ENCODE measurements at regions not wholly inside any gene's neighbourhood (a gene's known extent, or its start where the extent isn't known, plus 50 kb on each side); places are given as distances from the start of the nearest gene placed in this dataset.
"Not testable (repeated sequence)": the region's sequence is repeated elsewhere in the genome, so short reads cannot be mapped to it uniquely, and the experiment has no call there.

DNA sequence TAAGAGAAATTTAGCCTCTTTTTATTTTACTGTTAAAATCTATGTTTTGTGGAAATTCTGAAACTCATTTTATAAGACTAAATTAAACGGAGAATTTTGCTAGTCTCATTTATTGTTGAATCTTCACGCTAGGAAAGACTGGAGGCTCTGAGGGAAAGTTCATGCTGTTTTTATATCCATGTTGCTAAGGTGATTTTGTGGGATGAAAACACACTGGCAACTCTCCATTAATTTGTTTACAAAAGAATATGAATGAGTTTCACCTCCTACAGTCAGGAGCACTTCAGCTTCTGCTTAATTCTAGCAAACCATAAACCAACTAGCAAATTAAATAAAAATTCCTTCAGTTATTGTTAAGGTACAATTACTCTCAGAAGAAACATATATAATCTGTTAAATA lies 195.4 kb downstream of the RAP2B start:
- no peaks in the 10 kb centered on the region for H3K36me3 ChIP-seq (ENCODE audit: control insufficient read depth, insufficient read depth, low read length)
- no CpG with 5 or more reads among the region's 2 CpGs for WGBS (ENCODE audit: insufficient coverage)
- DNase-seq = no peak
- H3K4me3 ChIP-seq (ENCODE audit: low read length) = no peak overlapping the region
- H3K27ac ChIP-seq (ENCODE audit: low read length) = no peak overlapping the region
- no peaks in the 10 kb centered on the region for H3K9me3 ChIP-seq (replicated peaks; ENCODE audit: control insufficient read depth, low read depth, low read length)
- no peaks in the 10 kb centered on the region for H3K4me1 ChIP-seq (ENCODE audit: control insufficient read depth, insufficient read depth, low read length)
- H3K27me3 ChIP-seq (ENCODE audit: control insufficient read depth, insufficient read depth, low read length) = no peaks in the 10 kb centered on the region

DNA sequence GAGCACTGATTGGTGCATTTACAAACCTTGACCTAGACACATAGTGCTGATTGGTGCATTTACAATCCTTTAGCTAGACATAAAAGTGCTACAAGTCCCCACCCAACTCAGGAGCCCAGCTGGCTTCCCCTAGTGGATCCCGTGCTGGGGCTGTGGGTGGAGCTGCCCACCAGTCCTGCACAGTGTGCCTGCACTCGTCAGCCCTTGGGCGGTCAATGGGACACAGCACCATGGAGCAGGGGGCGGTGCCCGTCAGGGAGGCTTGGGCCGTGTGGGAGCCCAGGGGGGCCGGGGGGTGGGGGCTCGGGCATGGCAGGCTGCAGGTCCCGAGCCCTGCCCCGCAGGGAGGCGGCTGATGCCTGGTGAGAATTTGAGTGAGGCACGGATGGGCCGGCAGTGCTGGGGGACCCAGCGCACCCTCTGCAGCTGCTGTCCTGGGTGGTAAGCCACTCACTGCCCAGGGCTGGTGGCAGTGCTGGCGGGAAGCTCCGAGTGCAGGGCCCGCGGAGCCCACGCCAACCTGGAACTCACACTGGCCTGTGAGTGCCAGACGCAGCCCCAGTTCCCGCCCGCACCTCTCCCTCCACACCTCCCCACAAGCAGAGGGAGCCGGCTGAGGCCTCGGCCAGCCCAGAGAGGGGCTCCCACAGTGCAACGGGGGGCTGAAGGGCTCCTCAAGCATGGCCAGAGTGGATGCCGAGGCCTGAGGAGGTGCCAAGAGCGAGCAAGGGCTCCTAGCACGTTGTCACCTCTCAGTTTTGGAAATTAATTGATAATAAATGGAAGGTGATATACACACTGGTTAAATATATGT lies 207.7 kb downstream of the RAP2B start:
- no peak for DNase-seq
- Histone ChIP-seq H3K27me3 (ENCODE audit: control insufficient read depth, insufficient read depth, low read length) (no peaks in the 10 kb centered on the region), H3K27ac (ENCODE audit: low read length) (no peak overlapping the region), H3K4me3 (ENCODE audit: low read length) (no peak overlapping the region), H3K9me3 (replicated peaks; ENCODE audit: control insufficient read depth, low read depth, low read length) (peaks cover 11% of the 10 kb centered on the region), H3K4me1 (ENCODE audit: control insufficient read depth, insufficient read depth, low read length) (no peaks in the 10 kb centered on the region), H3K36me3 (ENCODE audit: control insufficient read depth, insufficient read depth, low read length) (no peaks in the 10 kb centered on the region)
- 94% methylated on average over 28 of the region's 28 CpGs for WGBS (ENCODE audit: insufficient coverage)

DNA sequence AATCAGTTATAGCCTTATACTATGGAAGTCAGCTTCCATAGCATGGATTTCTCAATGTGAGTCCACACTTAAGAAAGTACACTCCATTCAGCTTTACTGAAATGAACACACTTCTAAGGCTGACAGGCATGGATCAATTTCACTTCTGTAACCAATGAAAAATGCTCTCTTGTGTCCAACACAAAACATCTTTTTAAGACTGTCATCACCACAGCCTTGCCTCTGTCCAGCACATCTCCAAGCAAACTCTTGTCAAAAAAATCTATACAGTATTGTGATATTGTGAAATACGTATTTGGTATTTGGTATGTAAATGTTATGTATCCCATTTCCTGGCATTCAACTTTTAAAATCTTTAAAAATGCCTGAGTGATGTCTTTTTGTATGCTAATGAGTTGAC lies 208.7 kb downstream of the RAP2B start:
- no peaks in the 10 kb centered on the region for H3K36me3 ChIP-seq (ENCODE audit: control insufficient read depth, insufficient read depth, low read length)
- H3K27me3 ChIP-seq (ENCODE audit: control insufficient read depth, insufficient read depth, low read length) = no peaks in the 10 kb centered on the region
- H3K9me3 ChIP-seq (replicated peaks; ENCODE audit: control insufficient read depth, low read depth, low read length) = peaks cover 11% of the 10 kb centered on the region
- no peak for DNase-seq
- no CpG with 5 or more reads among the region's 1 CpG for WGBS (ENCODE audit: insufficient coverage)
- H3K27ac ChIP-seq (ENCODE audit: low read length) = no peak overlapping the region
- no peak overlapping the region for H3K4me3 ChIP-seq (ENCODE audit: low read length)
- H3K4me1 ChIP-seq (ENCODE audit: control insufficient read depth, insufficient read depth, low read length) = no peaks in the 10 kb centered on the region

DNA sequence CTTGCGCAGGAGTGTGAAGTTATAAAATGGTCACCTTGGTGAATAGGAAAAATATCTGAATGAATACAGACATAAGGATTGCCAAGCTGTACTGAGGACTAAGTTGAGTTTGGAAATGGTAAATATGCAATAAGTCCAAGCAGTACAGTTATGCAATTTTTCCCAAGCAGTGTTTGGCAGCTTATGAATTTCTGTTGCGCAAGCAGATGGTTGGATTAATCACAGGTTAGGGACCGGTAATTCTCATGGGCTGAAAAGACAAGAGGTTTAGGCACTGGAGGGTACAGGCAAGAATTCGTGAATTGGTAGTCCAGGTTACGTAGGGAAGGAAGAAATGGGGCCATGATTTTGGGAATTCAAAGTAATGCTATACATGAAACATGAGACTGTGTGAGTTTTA lies 210.3 kb downstream of the RAP2B start:
- Histone ChIP-seq H3K9me3 (replicated peaks; ENCODE audit: control insufficient read depth, low read depth, low read length) (peaks cover 9% of the 10 kb centered on the region), H3K4me3 (ENCODE audit: low read length) (no peak overlapping the region), H3K4me1 (ENCODE audit: control insufficient read depth, insufficient read depth, low read length) (no peaks in the 10 kb centered on the region), H3K36me3 (ENCODE audit: control insufficient read depth, insufficient read depth, low read length) (no peaks in the 10 kb centered on the region), H3K27me3 (ENCODE audit: control insufficient read depth, insufficient read depth, low read length) (no peaks in the 10 kb centered on the region), H3K27ac (ENCODE audit: low read length) (no peak overlapping the region)
- WGBS (ENCODE audit: insufficient coverage) = 58% methylated on average over 4 of the region's 5 CpGs
- DNase-seq = peak; percentile 55

DNA sequence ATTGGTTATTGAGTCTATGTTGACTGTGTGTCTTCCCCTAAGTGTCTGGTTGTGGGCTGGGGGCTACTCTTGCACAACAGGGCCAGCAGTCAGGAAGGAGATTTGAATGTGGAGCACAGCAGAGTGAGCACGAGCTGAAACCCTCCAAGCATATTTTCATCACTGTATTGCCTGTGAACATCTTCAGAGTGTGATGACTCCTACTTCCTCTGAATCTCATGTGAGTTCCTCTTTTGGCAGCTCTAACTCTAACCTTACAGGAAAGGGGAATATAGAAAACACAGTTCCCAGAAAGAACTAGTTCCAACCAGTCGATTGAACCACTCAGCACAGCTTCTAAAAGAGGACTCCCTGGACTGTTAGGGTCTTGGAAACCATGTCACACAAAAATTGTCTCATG lies 211.6 kb downstream of the RAP2B start:
- no CpG with 5 or more reads among the region's 2 CpGs for WGBS (ENCODE audit: insufficient coverage)
- peak; percentile 84 for DNase-seq
- no peak overlapping the region for H3K4me3 ChIP-seq (ENCODE audit: low read length)
- peaks cover 9% of the 10 kb centered on the region for H3K9me3 ChIP-seq (replicated peaks; ENCODE audit: control insufficient read depth, low read depth, low read length)
- no peak overlapping the region for H3K27ac ChIP-seq (ENCODE audit: low read length)
- no peaks in the 10 kb centered on the region for H3K4me1 ChIP-seq (ENCODE audit: control insufficient read depth, insufficient read depth, low read length)
- H3K36me3 ChIP-seq (ENCODE audit: control insufficient read depth, insufficient read depth, low read length) = no peaks in the 10 kb centered on the region
- no peaks in the 10 kb centered on the region for H3K27me3 ChIP-seq (ENCODE audit: control insufficient read depth, insufficient read depth, low read length)

DNA sequence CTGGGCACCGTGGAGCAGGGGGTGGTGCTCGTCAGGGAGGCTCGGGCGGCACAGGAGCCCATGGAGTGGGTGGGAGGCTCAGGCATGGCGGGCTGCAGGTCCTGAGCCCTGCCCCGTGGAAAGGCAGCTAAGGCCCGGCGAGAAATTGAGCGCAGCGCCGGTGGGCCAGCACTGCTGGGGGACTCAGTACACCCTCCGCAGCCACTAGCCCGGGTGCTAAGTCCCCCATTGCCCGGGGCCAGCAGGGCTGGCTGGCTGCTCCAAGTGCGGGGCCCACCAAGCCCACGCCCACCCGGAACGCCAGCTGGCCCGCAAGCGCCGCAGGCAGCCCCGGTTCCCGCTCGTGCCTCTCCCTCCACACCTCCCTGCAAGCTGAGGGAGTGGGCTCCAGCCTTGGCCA lies 216.3 kb downstream of the RAP2B start:
- not testable (repeated sequence) for H3K4me3 ChIP-seq (ENCODE audit: low read length); H3K36me3 ChIP-seq (ENCODE audit: control insufficient read depth, insufficient read depth, low read length); H3K4me1 ChIP-seq (ENCODE audit: control insufficient read depth, insufficient read depth, low read length); H3K27ac ChIP-seq (ENCODE audit: low read length); DNase-seq; H3K27me3 ChIP-seq (ENCODE audit: control insufficient read depth, insufficient read depth, low read length); H3K9me3 ChIP-seq (replicated peaks; ENCODE audit: control insufficient read depth, low read depth, low read length)
- 88% methylated on average over 4 of the region's 24 CpGs for WGBS (ENCODE audit: insufficient coverage)

DNA sequence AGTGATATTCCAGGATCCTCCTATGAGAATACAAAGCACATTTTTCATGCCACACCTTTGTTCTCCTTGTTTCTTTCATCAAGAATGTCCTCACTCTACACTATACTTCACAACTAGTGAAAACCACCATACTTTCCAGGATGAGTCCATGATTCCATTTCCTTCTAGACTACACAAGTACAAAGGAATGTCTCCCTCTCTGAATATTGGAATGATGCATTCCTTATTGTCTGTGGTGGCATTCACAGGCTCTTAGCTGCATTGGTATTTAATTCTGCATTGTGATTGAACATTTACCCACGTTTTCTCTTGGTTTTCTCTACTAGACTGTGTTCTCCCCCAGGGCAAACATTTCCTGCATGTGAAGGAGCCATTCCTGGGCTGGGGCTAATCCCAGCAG lies 217.5 kb downstream of the RAP2B start:
- no peaks in the 10 kb centered on the region for H3K27me3 ChIP-seq (ENCODE audit: control insufficient read depth, insufficient read depth, low read length)
- no peaks in the 10 kb centered on the region for H3K4me1 ChIP-seq (ENCODE audit: control insufficient read depth, insufficient read depth, low read length)
- no CpG with 5 or more reads among the region's 1 CpG for WGBS (ENCODE audit: insufficient coverage)
- H3K9me3 ChIP-seq (replicated peaks; ENCODE audit: control insufficient read depth, low read depth, low read length) = no peaks in the 10 kb centered on the region
- no peak overlapping the region for H3K27ac ChIP-seq (ENCODE audit: low read length)
- H3K4me3 ChIP-seq (ENCODE audit: low read length) = no peak overlapping the region
- DNase-seq = no peak
- no peaks in the 10 kb centered on the region for H3K36me3 ChIP-seq (ENCODE audit: control insufficient read depth, insufficient read depth, low read length)

DNA sequence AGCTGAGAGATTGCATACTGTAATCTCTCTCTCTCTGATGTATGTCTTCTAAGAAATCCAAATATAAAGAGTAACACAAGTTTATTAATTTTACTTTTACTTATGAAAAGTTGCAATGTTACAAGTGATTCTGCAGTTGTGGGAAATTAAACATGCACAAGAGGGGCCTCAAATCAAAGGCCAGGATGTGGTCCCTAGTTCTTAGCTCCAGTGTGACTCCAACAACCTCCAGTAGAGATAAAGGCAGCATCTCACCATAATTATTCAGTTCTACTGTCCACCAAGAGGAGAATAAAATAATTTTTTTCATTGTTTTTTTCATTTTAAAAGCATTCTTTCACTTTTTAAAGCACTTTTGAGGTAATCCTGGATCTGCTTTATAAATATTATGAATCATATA lies 223.3 kb downstream of the RAP2B start:
- no peaks in the 10 kb centered on the region for H3K36me3 ChIP-seq (ENCODE audit: control insufficient read depth, insufficient read depth, low read length)

DNA sequence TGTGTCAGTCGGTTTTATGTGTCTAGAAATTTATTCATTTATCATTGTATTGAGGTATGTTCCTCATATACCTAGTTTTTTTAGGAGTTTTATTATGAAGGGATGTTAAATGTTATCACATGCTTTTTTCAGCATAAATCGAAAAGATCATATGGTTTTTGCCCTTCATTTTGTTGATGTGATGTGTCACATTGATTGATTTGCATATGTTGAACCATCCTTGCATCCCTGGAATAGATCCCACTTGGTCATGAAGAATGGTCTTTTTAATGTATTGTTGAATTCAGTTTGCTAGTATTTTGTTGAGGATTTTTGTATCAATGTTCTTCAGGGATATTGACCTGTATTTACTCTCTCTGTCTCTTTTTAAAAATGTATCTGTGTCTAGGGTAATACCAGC lies 230.3 kb downstream of the RAP2B start:
- H3K9me3 ChIP-seq (replicated peaks; ENCODE audit: control insufficient read depth, low read depth, low read length) = no peaks in the 10 kb centered on the region
- no peaks in the 10 kb centered on the region for H3K36me3 ChIP-seq (ENCODE audit: control insufficient read depth, insufficient read depth, low read length)
- H3K4me3 ChIP-seq (ENCODE audit: low read length) = no peak overlapping the region
- no CpG with 5 or more reads among the region's 2 CpGs for WGBS (ENCODE audit: insufficient coverage)
- no peaks in the 10 kb centered on the region for H3K4me1 ChIP-seq (ENCODE audit: control insufficient read depth, insufficient read depth, low read length)
- no peaks in the 10 kb centered on the region for H3K27me3 ChIP-seq (ENCODE audit: control insufficient read depth, insufficient read depth, low read length)
- H3K27ac ChIP-seq (ENCODE audit: low read length) = no peak overlapping the region
- DNase-seq = no peak

More for the DNA sequence above, 223.3 kb downstream of the RAP2B start:
- H3K4me1 ChIP-seq (ENCODE audit: control insufficient read depth, insufficient read depth, low read length) = no peaks in the 10 kb centered on the region
- no peaks in the 10 kb centered on the region for H3K9me3 ChIP-seq (replicated peaks; ENCODE audit: control insufficient read depth, low read depth, low read length)
- no peak overlapping the region for H3K4me3 ChIP-seq (ENCODE audit: low read length)
- H3K27ac ChIP-seq (ENCODE audit: low read length) = no peak overlapping the region
- DNase-seq = no peak
- no peaks in the 10 kb centered on the region for H3K27me3 ChIP-seq (ENCODE audit: control insufficient read depth, insufficient read depth, low read length)

DNA sequence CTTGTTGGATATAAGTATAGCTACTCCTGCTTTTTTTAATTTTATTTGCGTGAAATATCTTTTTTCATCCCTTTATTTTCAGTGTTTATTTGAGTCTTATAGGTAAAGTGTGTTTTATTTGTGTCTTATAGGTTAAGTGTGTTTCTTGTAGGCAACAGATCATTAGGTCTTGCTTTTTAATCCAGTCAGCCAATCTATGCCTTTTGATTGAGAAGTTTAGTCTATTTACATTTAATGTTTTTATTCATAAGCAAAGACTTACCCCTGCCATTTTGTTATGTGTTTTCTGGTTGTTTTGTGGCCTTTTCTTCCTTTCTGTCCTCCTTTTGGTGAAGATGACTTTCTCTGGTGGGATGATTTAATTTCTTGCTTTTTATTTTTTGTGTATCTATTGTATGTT lies 232.0 kb downstream of the RAP2B start:
- Histone ChIP-seq H3K4me1 (ENCODE audit: control insufficient read depth, insufficient read depth, low read length) (no peaks in the 10 kb centered on the region), H3K27ac (ENCODE audit: low read length) (no peak overlapping the region), H3K27me3 (ENCODE audit: control insufficient read depth, insufficient read depth, low read length) (no peaks in the 10 kb centered on the region), H3K9me3 (replicated peaks; ENCODE audit: control insufficient read depth, low read depth, low read length) (no peaks in the 10 kb centered on the region), H3K4me3 (ENCODE audit: low read length) (no peak overlapping the region), H3K36me3 (ENCODE audit: control insufficient read depth, insufficient read depth, low read length) (no peaks in the 10 kb centered on the region)
- no CpG with 5 or more reads among the region's 1 CpG for WGBS (ENCODE audit: insufficient coverage)
- DNase-seq = no peak

DNA sequence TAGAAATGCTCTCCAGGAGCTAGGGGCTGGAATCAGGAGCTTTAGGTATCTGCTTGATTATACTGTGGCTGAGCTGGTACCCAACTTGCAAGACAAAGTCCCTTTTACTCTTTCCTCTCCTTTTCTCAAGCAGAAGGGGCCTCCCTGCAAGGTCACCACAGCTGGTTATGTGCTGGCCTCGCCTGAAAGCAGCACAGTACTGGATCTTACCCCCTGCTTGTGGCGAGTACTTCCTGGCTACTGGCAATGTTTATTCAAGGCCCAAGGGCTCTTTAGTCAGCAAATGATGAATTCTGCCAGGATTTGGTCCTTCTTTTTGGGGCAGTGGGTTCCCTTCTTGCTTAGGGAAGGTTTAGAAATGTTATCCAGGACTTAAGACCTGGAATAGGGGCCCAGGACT lies 234.6 kb downstream of the RAP2B start:
- 80% methylated on average over 2 of the region's 2 CpGs for WGBS (ENCODE audit: insufficient coverage)
- no peak overlapping the region for H3K4me3 ChIP-seq (ENCODE audit: low read length)

More for the DNA sequence above, 234.6 kb downstream of the RAP2B start:
- Histone ChIP-seq H3K4me1 (ENCODE audit: control insufficient read depth, insufficient read depth, low read length) (no peaks in the 10 kb centered on the region), H3K36me3 (ENCODE audit: control insufficient read depth, insufficient read depth, low read length) (no peaks in the 10 kb centered on the region), H3K27me3 (ENCODE audit: control insufficient read depth, insufficient read depth, low read length) (no peaks in the 10 kb centered on the region), H3K9me3 (replicated peaks; ENCODE audit: control insufficient read depth, low read depth, low read length) (no peaks in the 10 kb centered on the region), H3K27ac (ENCODE audit: low read length) (no peak overlapping the region)
- DNase-seq = no peak
